Tibial nerve (tissue), 4 donors: ENCODE measurements at regions not wholly inside any gene's neighbourhood (a gene's known extent, or its start where the extent isn't known, plus 50 kb on each side); places are given as distances from the start of the nearest gene placed in this dataset.

Experiments used
- EP300 ChIP-seq, 2 donors: sonication (generic); formaldehyde crosslinking; IDR thresholded peaks; one replicate each; pipeline ENCODE4 v1.6.1; 2017; ENCODE audit warnings: antibody characterized with exemption in 2 of 2, mild to moderate bottlenecking in 1 of 2
- POLR2A ChIP-seq, 2 donors: fragments of 450-650 bp; IDR thresholded peaks; one replicate each; pipeline ENCODE4 v1.6.1; 2017; ENCODE audit warnings: antibody characterized with exemption in 2 of 2, mild to moderate bottlenecking in 2 of 2, moderate library complexity in 2 of 2
- TF ChIP-seq, protein P1 (sequence below), 5 experiments: fragments of 200-600 bp in 3 of 5; fragments of 450-650 bp in 2 of 5; sonication (generic) in 3 of 5; IDR thresholded peaks; one replicate each; pipeline ENCODE4 v1.5.1; 2016 to 2019; ENCODE audit warnings: antibody characterized with exemption in 5 of 5, mild to moderate bottlenecking in 3 of 5, moderate library complexity in 2 of 5

DNA sequence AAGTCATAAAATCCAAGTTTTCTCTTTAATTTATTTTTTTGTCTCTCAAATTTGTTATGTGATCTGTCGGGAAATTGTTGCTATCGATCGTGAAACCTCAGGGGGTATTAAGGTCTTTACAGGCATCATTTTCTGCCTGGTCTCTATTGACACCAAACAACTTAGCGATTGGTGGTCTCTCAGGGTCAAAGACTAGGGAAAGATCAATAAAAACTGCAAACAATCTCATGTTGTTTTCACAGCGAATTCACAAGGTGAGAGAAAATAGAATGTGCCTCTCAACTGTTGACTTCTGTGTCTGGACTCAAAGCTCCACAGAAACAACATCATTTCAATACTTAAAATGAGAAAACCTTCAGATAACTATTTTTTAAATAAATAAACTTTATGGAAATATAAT is 645.4 kb upstream of the MIR17HG start:
- TF ChIP-seq POLR2A (IDR thresholded peaks at IDR 0.05): no peak
- TF ChIP-seq, protein P1, sequence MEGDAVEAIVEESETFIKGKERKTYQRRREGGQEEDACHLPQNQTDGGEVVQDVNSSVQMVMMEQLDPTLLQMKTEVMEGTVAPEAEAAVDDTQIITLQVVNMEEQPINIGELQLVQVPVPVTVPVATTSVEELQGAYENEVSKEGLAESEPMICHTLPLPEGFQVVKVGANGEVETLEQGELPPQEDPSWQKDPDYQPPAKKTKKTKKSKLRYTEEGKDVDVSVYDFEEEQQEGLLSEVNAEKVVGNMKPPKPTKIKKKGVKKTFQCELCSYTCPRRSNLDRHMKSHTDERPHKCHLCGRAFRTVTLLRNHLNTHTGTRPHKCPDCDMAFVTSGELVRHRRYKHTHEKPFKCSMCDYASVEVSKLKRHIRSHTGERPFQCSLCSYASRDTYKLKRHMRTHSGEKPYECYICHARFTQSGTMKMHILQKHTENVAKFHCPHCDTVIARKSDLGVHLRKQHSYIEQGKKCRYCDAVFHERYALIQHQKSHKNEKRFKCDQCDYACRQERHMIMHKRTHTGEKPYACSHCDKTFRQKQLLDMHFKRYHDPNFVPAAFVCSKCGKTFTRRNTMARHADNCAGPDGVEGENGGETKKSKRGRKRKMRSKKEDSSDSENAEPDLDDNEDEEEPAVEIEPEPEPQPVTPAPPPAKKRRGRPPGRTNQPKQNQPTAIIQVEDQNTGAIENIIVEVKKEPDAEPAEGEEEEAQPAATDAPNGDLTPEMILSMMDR (IDR thresholded peaks at IDR 0.05): no peak
- no peak for TF ChIP-seq EP300 (IDR thresholded peaks at IDR 0.05)
